ENCODE measurements at regions not wholly inside any gene's neighbourhood (a gene's known extent, or its start where the extent isn't known, plus 50 kb on each side); places are given as distances from the start of the nearest gene placed in this dataset.
"Not testable (repeated sequence)": the region's sequence is repeated elsewhere in the genome, so short reads cannot be mapped to it uniquely, and the experiment has no call there.

- DNase-seq (ENCODE audit: low read depth), result not testable (repeated sequence)
These were observed 330.1 kb upstream of the AR start for GRCh38 chrX:67213686-67214085.

GRCh38 chrX:67207912-67208311, 335.9 kb upstream of the AR start:
- DNase-seq (ENCODE audit: low read depth), result no peak

GRCh38 chrX:67159437-67159836, 384.4 kb upstream of the AR start:
- no peak for DNase-seq (ENCODE audit: low read depth)

- no peak for DNase-seq (ENCODE audit: low read depth)
These were observed 429.2 kb upstream of the AR start for GRCh38 chrX:67114635-67115034.

- no peak for DNase-seq (ENCODE audit: low read depth)
These were observed 438.1 kb upstream of the AR start for GRCh38 chrX:67105758-67106116.

GRCh38 chrX:67104982-67105757, 438.7 kb upstream of the AR start:
- no peak for DNase-seq (ENCODE audit: low read depth)

- no peak for DNase-seq (ENCODE audit: low read depth)
These were observed 443.6 kb upstream of the AR start for GRCh38 chrX:67100031-67100884.

- no peak for DNase-seq (ENCODE audit: low read depth)
These were observed 449.8 kb upstream of the AR start for GRCh38 chrX:67094061-67094460.

- DNase-seq (ENCODE audit: low read depth), result no peak
These were observed 411.9 kb upstream of the EDA2R start for GRCh38 chrX:67050760-67051159.

- no peak for DNase-seq (ENCODE audit: low read depth)
These were observed 406.0 kb upstream of the EDA2R start for GRCh38 chrX:67044866-67045265.

GRCh38 chrX:67044029-67044653, 405.3 kb upstream of the EDA2R start:
- no peak for DNase-seq (ENCODE audit: low read depth)

GRCh38 chrX:67004451-67004850, 365.6 kb upstream of the EDA2R start:
- no peak for DNase-seq (ENCODE audit: low read depth)

- DNase-seq (ENCODE audit: low read depth), result no peak
These were observed 355.9 kb upstream of the EDA2R start for GRCh38 chrX:66994729-66995128.

- not testable (repeated sequence) for DNase-seq (ENCODE audit: low read depth)
These were observed 353.2 kb upstream of the EDA2R start for GRCh38 chrX:66992077-66992476.

- DNase-seq (ENCODE audit: low read depth), result no peak
These were observed 349.5 kb upstream of the EDA2R start for GRCh38 chrX:66988331-66988730.

GRCh38 chrX:66961665-66962064, 322.8 kb upstream of the EDA2R start:
- DNase-seq (ENCODE audit: low read depth), result no peak

- DNase-seq (ENCODE audit: low read depth), result no peak
These were observed 292.8 kb upstream of the EDA2R start for GRCh38 chrX:66931713-66932112.

GRCh38 chrX:66930516-66930915, 291.6 kb upstream of the EDA2R start:
- DNase-seq (ENCODE audit: low read depth), result not testable (repeated sequence)

- no peak for DNase-seq (ENCODE audit: low read depth)
These were observed 281.4 kb upstream of the EDA2R start for GRCh38 chrX:66920296-66920695.

- DNase-seq (ENCODE audit: low read depth), result no peak
These were observed 280.5 kb upstream of the EDA2R start for GRCh38 chrX:66919280-66919832.

- DNase-seq (ENCODE audit: low read depth), result no peak
These were observed 279.6 kb upstream of the EDA2R start for GRCh38 chrX:66918511-66918910.

GRCh38 chrX:66915893-66916292, 277.0 kb upstream of the EDA2R start:
- DNase-seq (ENCODE audit: low read depth), result no peak

- DNase-seq (ENCODE audit: low read depth), result no peak
These were observed 275.2 kb upstream of the EDA2R start for GRCh38 chrX:66914080-66914479.

Measured in activated T-helper 1 cell treated with Interleukin-2 at 50 U/mL for 16 hours (primary cell).